PC-9 (cell line): ENCODE measurements at regions not wholly inside any gene's neighbourhood (a gene's known extent, or its start where the extent isn't known, plus 50 kb on each side); places are given as distances from the start of the nearest gene placed in this dataset.

Experiments
- EZH2 ChIP-seq: fragments of 200-600 bp; sonication (generic); IDR thresholded peaks from 2 replicates; pipeline ENCODE4 v1.8.0; 2017; ENCODE audit warnings: antibody characterized with exemption, low read depth
- TF ChIP-seq, protein P1 (sequence below): fragments of 200-600 bp; sonication (generic); conservative IDR thresholded peaks from 2 replicates; pipeline ENCODE4 v1.6.1; 2017; ENCODE audit warnings: mixed run types, antibody characterized with exemption, mild to moderate bottlenecking, moderate library complexity

DNA sequence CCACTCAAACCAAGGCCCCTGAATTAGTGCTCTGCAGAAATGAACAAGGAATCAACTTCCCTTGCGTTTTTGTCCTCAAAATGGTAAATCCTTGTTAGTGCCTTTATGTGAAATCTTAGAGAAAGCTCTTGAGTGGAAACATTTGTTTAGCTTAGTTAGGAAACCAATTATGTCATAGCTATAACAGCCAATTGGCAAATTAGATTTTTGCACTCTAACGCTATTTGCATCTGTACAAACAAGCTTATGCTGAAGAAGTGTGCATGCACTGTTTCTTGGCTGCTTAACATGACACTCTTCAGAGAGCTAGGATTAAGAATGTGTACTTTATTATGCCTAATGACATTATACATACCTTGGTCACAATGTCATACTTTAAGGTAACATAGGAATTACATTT lies 622.6 kb upstream of the SLC35B3 start:
- TF ChIP-seq, protein P1, sequence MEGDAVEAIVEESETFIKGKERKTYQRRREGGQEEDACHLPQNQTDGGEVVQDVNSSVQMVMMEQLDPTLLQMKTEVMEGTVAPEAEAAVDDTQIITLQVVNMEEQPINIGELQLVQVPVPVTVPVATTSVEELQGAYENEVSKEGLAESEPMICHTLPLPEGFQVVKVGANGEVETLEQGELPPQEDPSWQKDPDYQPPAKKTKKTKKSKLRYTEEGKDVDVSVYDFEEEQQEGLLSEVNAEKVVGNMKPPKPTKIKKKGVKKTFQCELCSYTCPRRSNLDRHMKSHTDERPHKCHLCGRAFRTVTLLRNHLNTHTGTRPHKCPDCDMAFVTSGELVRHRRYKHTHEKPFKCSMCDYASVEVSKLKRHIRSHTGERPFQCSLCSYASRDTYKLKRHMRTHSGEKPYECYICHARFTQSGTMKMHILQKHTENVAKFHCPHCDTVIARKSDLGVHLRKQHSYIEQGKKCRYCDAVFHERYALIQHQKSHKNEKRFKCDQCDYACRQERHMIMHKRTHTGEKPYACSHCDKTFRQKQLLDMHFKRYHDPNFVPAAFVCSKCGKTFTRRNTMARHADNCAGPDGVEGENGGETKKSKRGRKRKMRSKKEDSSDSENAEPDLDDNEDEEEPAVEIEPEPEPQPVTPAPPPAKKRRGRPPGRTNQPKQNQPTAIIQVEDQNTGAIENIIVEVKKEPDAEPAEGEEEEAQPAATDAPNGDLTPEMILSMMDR, result no peak
- no peak for TF ChIP-seq EZH2
